GM19455 (cell line): ENCODE measurements at regions not wholly inside any gene's neighbourhood (a gene's known extent, or its start where the extent isn't known, plus 50 kb on each side); places are given as distances from the start of the nearest gene placed in this dataset.

Source experiments
- ATAC-seq: cut with Tn5 transposase; IDR thresholded peaks from one replicate; pipeline ENCODE4 v1.9.1; 2021; ENCODE audit not compliant: unreplicated experiment

DNA sequence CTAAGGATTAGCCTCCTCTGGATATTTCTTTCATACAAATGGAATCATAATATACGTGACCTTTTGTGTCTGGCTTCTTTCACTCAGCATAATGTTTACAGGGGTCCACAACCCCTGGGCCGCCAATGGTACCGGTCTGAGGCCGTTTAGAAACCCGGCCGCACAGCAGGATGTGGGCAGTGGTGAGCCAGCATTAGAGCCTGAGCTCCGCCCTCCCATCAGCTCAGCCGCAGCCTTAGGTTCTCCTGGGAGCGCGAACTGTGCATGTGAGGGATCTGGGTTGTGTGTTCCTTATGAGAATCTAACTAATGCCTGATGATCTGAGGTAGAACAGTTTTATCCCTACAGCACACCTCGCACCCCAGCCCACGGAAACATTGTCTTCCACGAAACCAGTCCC, 229.7 kb downstream of the ICE1 start:
- no peak for ATAC-seq

- ATAC-seq, result no peak
Observed at GRCh38 chr5:5650949-5651348, 228.5 kb downstream of the ICE1 start.

- no peak for ATAC-seq
Observed at GRCh38 chr5:5650242-5650641, 227.8 kb downstream of the ICE1 start.

GRCh38 chr5:5649641-5650040, 227.2 kb downstream of the ICE1 start:
- no peak for ATAC-seq

DNA sequence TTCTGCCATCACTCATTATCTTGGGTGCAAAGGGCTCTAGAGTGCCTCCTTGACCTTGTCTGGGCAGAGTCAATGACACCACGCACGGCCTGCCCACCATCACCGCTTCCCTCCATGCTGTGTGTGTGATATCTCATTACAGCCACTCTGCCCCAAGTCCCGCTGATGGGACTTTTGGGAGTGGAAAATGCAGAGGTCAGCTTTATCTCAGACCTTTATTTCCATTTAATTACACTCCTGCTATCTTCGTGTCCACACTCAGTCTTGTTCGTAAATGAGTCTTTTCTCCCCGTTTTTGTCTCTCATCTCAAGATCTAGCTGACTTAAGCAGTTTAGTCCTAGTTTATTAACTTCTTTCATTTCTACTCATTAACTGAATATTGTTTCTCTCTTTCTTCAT, 226.2 kb downstream of the ICE1 start:
- no peak for ATAC-seq

- no peak for ATAC-seq
Observed at GRCh38 chr5:5645891-5646290, 223.4 kb downstream of the ICE1 start.

- no peak for ATAC-seq
Observed at GRCh38 chr5:5645198-5645597, 222.7 kb downstream of the ICE1 start.

GRCh38 chr5:5644249-5644648, 221.8 kb downstream of the ICE1 start:
- no peak for ATAC-seq

DNA sequence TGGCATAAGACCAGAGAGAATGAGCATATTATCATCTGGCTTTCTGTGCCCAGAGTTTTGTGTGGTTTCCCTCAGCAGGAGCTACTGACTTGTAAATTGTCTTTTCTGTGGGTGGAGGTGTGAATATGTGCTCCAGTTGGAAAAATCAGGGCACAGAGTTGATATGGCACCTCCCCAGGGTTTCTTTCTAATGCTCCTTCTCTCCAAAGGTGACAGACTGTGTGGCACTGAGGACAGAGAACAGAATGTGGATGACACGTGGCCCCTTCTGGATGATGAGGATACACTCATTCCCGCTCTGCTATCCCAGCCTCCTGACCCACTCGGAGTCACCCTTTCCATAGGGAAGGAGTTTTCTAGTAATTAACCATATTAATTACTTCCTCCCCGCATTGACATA, 221.0 kb downstream of the ICE1 start:
- no peak for ATAC-seq

DNA sequence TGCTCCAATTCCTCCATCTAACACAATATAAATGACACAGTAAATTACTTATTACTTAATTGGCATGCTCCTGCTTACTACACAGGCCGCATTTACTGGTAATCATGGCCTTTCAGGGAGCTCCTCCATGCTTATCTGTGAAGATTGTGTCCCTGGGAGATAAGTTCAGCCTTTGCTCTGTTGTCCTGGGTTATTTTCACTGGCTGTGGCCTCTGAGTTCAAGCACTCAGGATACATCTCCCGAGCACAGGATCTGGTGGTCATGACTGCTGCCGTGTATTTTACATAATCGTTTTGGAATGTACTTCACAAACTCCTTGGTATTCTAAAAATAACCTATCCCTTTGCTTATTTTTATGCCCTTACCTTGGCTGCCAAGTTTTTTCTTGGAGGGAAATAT, 215.7 kb downstream of the ICE1 start:
- ATAC-seq, result no peak

- ATAC-seq, result no peak
Observed at GRCh38 chr5:5637173-5637572, 214.7 kb downstream of the ICE1 start.

DNA sequence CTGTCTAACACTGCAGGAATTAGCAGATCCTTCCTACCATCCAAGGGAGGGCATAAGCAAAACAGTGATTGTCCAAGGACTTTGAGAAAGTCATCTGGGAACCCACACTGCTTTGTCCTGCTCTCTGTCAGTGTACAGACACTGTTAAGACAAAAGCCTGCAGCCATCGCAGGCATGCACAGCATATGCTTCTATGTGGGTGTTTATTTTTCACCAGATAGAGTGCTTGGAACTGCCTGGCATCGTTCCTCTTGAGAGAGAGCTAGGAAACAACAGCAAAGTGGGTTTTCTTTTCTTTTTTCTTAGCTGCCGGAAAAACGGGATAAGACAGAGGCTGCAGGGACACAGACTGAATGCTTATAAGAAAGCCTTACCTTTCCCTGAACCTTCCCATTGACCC, 212.3 kb downstream of the ICE1 start:
- no peak for ATAC-seq

DNA sequence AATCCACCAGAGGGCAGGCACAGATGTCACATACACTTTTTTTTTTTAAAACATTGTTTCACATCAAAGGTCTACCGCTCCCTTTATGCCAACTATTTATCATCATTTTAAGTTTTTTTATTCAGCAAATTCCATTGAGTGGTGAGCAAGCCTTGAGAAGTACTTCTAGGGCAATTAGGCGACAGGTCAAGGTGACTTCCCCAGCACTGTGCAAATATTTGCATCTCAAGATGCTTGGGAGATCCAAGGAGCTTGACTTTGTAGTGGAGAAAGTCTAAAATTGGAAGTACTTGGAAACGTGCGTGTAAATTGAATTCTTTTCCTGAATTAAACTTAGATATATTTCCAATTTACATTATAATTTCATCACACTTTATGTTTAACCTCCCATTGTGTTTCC, 211.1 kb downstream of the ICE1 start:
- no peak for ATAC-seq

DNA sequence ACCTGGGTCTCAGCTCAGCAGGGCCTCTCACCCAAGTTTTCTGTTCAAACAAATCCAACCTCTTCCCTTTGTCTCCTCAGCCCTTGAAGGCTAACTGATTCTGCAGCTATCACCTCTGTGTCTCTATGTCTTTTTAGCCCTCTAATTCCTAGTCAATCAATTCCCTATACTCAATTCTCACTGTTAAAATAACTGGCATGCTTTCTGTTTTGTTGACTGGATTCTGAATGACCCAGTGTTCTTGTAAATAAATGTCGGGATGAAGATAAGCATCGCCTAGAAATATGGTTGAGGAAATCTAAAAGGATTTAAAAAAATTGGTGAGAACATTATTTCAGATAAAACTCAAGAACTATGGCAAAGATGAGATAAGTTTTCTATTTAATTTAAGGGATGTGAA, 210.2 kb downstream of the ICE1 start:
- ATAC-seq, result no peak

DNA sequence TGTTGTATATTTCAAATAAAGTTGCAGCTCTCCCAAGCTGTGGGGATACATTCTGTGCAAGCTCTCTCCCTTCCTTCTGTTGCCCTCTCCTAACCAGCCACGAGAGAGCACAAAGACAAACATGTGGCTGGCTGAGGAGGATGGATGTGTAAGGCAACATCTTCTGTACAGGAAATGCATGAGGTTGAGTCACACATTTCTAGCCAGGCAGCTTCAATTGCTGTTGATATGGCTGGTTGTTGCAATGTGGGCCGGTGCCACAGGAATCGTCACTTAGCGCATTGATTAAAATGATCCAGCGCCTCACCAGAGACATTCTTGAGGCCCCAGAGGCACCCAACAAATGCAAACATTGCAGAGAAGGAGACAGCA, 207.1 kb downstream of the ICE1 start:
- no peak for ATAC-seq

DNA sequence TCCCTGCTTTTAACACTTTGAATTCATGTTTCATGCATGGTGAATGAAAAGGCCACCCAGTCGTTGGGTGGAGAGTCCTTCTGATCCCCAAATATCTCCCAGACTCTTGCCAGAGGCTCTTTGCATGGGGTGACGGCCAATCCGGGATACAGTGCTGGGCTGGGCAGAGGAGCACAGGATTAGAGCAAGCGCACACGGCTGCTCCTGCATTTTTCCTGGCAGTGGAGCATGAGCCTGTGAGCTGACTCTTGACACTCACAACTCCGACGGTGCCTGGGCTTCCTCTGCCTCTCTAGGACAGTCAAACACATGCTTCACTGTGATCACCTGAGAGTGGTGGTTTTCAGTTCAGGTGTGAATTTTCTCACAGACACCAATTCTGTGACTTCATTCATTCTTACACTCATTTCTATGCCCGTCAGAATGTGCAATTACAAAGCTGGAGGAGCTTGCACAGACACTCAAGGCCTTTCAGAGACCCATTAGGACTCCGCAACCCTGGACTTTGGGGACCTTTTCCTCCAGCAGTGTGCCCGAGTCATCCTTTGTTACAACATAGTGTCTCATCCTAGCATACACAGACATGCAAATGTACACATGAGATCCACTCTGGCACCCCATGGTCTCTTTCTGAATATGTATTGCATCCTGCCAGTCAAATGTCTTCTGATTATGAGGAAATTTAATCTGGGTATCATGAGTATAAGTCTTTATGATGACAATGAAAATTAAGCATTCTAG, 206.6 kb downstream of the ICE1 start:
- no peak for ATAC-seq

DNA sequence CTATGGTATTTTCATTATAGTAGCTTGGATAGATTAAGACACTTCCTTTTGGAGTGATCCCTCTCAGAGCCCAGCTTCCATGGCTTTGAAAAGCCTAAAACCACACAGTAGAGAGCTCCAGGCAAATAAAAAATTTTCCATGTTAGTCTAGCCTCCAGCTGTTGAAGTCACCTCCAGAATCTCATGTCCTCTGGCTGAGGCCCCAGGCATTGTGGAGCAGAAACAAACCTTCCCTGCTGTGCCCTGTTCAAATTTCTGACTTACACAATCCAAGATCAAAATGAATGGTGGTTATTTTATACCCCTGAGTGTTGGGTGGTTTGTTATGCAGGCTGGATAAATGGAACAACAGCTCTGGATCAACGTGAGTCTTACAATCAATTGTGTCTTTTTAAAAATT, 203.9 kb downstream of the ICE1 start:
- ATAC-seq, result no peak

- ATAC-seq, result no peak
Observed at GRCh38 chr5:5625491-5625890, 203.0 kb downstream of the ICE1 start.

DNA sequence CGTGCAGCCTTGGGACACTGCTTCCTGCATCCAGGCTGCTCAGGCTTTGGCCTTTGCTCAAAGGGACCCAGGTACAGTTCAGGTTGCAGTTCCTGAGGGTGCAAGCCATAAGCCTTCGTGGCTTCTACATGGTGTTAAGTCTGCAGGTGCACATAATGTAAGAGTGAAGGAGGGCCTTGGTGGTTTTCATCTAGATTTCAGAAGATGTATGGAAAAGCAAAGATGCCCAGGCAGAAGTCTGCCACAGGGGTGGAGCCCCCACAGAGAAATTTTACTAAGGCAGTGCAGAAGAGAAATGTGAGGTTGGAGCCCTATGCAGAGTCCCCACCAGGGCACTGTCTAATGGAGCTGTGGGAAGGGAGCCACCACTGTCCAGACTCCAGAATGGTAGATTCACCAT, 200.9 kb downstream of the ICE1 start:
- no peak for ATAC-seq

GRCh38 chr5:5622806-5623205, 200.3 kb downstream of the ICE1 start:
- ATAC-seq, result no peak

DNA sequence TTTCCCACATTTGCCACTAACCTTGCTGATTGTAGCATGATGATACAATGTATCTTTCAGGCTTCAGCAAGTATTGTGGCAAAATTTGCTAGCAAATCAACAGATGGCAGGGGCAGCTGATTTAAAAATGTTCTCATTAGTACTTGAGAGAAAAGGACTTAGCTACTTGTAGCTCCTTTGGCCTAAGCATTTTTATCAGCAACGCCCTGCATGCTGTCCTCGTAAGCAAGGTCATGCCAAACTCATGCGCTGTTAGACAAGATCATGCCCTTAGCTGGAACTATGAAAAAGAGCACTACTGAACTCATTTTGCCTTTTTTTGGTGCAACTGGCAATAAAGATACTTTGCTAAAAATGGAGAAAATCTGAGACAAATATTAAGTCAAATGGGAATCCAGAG, 197.1 kb downstream of the ICE1 start:
- no peak for ATAC-seq

- no peak for ATAC-seq
Observed at GRCh38 chr5:5617024-5617423, 194.5 kb downstream of the ICE1 start.

GRCh38 chr5:5616247-5616895, 193.9 kb downstream of the ICE1 start:
- ATAC-seq, result no peak
